Smooth muscle cell of the brain vasculature (primary cell): ENCODE measurements at regions not wholly inside any gene's neighbourhood (a gene's known extent, or its start where the extent isn't known, plus 50 kb on each side); places are given as distances from the start of the nearest gene placed in this dataset.

Experiments used
- DNase-seq: peaks from one replicate; pipeline ENCODE4 v3.0.0-alpha.2; 2012; ENCODE audit warnings: low read depth, low spot score

DNA sequence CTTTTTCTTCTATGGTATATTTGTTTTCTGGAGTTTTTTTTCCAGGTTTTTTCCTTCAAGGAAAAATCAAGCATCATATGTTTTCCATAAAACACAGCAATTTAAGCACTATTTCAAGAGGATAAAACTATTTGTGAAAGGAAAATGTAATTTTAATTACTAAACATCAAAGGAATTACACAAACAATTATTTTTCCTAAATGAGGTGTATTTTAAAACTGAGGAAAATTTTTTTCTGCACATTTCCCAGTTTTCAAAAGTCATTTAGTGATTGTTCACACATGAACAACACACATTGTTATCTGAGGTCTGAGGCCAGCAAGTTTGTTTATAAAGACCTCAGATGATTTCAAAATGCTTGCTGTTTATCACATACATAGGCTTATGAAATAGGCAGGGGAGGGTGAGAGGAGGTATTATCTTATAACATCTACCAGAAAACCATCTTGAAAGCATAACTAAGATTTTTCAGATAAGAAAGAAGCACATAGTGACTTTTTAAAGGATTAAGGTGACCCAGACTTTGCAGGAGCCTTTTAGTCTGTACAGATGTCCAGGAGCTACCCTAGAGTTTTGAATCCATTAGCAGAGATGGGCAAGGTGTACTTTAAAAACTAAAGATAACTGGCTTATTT lies 381.6 kb downstream of the GJA1 start:
- DNase-seq = no peak

DNA sequence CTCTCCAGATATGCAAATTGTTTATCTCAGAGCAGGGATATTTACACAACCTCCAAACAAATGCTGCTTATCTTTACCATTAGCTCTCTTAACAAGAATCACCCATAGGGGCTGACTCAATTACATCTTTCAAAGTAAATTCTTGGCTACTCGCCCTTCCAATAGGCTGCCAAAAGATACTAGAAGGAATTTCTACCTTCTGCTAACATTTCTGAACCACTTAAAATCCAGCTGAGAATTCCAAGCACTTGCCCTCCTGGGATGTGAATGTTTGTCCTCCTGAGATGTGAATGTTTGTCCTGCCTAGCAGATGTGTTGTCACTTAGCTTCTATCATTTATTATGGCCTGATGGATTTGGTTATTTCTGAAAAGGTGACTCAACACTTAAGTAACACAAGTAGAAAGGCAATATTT lies 388.0 kb downstream of the GJA1 start:
- peak; percentile 54 for DNase-seq

DNA sequence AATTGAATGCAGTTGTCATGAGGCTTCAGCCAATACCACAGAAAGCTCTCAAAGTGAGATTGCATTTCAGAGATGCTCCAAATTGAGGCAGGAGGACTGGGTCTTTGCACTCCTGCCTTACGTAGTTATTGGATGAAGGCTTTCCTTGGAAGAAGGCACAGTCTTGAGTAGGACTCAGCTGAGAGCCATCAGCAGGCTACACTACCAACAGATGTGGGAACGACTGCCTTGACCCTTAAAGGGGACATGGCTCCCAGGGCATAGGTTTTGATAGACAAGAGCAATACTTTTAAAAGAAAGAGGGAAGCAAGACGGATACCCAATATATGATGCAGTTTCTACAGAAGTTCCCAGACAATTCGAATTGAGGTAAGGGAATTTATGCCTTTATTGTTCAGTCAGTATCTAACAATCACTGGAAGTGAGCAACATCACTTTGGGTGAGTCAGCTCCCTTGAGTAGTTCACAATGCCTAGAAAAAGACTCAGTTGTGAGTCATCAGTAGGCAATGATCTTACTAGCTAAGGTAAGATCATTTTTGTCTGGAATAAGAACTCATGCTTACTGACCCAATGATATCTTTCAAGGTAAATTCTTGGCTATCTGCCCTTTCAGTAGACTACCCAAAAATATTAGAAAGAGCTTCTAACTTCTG lies 390.8 kb downstream of the GJA1 start:
- no peak for DNase-seq

DNA sequence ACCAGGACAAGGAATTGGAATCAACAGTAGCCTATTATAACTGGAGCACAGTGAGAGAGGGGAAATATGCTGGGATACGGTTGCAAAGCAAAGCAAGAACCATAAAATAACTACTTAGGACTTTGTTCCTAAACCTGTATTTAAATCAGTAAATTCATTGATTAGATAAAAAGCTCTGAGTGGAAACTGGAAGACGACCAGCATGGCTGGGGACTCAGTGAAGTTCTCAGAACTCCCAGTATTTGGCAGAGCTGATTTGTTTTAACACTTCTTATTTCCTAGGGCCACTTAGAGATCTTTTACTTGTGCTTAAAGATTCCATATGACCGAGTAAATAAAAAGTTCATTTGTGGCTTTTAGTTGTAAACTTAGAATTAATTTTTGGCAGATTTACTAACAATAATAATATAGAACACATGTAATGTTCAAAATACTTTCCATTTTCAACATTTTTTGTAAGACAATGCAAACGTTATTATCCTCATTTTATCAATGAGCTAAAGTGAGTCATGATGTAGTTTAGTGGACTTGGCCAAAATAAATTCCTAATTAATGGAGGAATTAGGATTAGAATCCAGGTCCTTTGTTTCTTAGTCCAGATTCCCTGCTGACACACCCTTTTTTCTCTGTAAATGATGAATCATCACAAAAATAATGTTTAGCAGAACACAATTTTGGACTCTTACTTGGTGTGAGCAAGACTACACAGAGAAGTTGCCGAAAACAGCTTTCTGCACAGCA lies 392.9 kb downstream of the GJA1 start:
- no peak for DNase-seq

DNA sequence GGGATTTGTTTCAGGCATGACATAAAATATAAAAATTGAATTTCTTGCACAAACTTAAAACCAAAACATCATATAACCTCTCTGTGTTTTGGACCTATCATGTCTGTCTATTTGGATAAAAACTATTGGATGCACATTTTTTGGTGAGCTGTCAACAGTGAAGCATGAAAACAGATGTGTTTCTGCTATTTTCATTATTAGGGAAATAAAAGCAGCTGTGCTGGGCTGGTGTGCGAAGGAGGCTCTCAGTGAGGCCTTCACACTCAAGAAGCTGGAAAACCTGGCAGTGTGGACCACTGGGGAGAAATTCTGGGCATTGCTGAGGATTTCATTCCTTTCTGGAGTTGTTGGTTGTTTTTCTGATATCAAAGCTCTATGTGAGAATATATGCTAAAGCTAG lies 395.3 kb downstream of the GJA1 start:
- DNase-seq = no peak

DNA sequence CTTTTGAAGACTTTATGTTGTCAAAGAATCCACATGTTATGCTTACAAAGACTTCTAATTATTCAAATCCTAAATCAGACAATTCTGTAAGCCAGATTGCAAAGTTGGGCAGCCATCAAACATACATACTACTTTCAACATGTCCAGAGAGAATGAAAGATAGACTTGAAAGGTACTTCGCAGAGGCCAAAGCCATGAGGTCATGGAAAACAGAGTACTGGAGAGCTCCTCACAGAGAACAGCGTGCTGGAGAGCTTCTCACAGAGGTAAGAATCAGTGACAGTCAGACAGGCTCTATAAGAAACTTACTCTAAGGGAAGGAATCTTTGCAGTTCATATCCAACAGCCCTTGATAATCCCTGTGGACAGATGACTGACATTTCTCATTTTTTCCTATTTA lies 400.2 kb downstream of the GJA1 start:
- no peak for DNase-seq

DNA sequence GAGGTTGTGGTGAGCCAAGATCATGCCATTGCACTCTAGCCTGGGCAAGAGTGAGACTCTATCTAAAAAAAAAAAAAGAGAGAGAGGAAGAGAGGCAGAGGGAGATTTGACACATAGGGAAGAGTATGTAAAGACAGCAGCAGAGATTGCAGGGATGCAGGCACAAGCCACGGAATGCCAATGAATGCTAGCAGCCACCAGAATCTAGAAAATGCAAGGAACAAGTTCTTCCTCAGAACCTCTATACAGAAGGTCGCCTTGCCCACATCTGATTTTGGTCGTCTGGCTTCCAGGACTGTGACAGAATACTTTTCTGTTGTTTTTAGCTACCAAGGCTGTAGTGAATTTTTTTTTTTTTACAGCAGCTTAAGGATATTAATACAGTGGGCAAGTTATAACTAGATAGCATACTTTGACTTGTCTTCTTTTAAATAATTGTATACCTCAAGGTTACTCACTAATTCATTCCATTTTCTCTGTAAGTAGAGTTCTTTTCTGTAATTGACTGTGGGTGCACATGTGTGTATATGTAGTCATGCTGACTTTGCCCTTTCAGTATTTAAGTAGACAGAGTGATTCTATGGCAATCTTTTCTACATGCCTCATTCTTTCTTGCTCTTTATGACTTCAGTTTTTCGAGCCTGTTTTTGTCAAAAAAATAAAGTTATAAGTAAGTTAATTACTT lies 402.2 kb downstream of the GJA1 start:
- no peak for DNase-seq

DNA sequence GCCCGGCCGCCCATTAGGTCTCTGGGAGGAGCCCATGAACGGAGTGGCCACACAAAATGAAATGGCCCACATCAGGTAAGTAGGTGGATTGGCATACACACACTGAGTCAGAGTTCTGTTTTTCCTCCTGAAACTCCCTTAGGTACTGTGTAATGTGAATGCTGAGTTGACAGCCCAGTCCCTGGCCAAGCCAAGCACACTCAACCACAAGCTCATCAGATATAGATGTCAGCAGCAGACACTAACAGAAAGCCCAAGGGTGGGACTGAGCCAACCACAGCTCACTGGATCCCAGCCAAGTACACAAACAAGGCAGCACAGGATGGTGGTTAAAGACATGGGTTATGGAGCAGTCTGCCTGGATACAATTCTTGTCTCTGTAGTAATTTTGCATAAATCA lies 403.4 kb downstream of the GJA1 start:
- no peak for DNase-seq

DNA sequence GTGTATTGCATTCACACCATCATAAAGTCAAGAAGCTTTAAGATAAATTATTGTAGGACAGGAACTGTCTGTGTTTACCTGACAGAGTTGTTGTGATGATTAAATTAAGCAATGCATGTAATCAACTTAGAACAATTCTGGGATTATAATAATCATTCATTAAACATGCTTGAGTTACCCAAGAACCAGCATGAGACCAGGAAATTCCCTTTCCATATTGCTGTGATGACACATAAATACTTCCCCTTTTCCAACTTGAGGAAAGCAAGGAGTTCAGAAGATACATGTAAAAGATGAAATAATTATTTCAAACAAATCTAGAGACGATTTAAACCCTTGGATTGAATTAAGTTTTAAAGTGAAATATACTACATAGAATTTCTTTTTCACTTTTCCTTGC lies 404.4 kb downstream of the GJA1 start:
- no peak for DNase-seq

DNA sequence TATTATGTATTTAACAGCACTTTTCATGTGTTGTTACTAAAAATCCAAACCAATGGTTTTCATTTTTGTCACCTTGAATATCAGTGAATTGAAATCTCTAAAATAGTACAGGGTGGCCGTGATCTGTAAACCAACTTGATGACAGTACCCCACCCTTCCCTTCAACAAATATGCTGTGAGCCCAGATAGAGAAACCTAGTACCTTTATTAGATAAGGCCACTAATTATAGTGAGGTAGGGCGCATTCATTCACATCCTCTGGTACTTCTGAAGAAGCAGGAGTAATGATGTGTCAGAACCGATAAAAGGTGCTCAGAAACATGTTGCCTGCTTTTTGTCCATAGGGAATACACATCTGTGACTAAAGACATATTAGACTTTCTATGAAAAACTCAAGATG lies 409.5 kb downstream of the GJA1 start:
- DNase-seq = no peak

DNA sequence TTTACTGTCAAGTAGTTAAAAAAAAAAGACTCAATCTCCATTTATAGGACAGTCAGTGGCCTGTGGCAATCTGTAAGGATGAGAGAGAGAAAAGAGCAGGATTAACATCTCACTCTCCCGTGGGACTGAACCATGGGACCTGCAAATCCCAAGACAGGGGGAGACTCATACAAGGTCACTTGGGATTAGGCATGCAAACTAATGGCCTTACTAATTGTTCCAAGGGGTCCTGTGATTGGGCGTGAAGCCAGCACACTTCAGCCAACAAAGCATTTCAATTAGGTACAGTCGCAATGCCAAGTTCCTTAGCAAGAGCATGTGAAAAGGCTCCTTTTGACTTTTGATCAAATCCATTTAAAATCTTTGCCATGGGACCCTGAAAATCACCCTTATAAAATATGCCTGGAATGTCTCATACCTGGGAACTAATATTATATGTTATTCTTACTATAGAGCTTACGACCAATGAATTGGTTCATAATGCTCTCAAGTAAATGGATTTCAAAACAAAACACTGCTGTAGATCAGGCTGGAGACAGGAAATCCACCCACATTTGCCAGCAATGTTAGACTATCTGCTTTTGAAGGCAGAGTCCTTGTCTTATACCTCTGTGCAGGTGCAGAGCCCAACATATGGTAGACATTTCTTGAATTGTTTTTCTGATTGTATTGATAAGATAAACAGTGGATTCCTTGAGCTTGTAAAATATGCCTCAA lies 412.5 kb downstream of the GJA1 start:
- DNase-seq = no peak

DNA sequence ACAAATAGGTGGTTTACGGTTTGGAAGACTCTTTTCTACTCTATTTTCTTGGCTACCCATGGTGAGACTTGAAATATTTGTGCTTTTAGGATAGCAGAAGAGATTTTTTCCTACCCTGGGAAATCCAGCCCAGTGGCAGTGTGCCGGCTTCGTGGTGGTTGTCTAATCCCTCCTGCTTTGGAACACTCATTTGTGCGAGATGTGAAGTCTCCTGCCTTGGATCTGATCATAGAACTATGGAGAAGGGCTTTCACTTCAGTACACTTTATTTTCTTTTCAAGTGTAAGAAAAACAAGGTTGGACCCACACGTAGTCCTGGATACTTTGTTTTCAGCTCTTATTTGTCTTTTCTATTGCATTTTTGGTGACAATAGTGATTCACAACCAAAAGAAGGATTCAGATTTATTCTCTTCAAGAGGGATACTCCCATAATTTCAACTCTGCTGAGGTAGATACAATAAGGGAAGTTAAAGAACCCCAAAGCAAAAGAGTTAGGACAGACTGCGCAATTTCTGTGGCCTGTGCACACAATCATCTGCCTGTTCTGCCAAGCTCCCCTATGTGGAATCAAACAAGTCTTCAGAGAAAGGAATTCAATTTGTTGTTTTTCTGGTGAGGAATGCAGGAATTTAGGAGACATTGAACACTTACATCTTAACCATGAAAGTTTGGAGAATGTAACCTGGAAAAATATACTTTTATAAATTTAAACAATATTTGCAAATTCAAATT lies 413.2 kb downstream of the GJA1 start:
- DNase-seq = no peak

DNA sequence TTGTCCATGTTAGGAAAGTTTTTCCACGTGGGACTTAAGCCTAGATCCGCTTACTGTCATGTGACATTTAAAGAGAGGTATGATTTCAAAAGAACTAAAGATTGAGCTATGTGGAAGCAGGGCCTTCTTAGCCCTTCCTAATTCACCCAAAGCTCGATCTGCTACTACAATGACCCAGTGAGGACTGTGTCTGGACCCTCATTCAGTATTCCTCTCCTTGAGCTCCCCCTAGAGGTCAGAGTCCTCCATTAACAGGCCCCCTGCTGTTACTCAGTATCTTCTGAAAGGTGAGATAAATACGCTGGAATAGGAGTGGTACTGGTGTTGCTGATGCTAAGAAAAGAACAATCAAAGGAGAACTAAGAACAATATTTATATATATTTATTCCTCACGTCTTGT lies 414.0 kb downstream of the GJA1 start:
- DNase-seq = no peak

DNA sequence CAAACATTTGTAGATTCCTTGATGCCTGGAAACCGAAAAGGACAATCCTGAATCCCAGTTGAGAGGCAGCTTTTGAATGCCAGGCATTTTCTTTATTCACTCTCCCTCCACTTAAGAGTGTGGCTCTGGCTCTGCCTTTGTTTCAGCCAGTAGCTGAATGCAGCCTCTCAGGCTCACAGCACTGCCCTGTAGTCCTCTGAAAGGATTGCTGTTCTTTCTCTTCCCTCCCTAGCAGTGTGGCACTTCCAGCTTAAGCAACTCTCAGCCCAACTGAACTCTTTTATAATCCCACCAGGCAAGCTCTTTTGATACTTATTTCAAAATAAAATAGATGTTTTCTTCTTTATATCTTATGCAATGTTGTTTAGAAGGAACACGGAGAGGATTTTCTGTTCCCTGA lies 415.6 kb downstream of the GJA1 start:
- DNase-seq = no peak

DNA sequence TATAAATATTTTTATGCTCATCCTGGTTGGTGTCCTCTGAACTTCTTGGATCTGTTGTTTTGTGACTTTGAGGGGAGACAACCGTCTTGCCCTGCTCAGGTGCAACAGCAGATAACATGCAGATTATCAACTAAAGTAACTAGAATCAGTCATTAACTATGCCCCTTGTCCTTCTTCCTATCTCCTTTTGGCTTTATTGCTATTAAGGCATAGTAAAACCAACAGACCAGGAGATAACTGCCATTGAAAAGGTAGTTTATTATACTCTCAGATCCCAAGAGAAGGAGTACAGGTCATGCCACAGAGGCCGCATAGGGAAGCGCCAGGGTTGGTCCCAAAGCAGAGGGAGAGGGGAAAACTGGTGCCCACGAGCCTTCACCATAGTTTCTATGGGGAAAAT lies 418.2 kb downstream of the GJA1 start:
- DNase-seq = no peak

DNA sequence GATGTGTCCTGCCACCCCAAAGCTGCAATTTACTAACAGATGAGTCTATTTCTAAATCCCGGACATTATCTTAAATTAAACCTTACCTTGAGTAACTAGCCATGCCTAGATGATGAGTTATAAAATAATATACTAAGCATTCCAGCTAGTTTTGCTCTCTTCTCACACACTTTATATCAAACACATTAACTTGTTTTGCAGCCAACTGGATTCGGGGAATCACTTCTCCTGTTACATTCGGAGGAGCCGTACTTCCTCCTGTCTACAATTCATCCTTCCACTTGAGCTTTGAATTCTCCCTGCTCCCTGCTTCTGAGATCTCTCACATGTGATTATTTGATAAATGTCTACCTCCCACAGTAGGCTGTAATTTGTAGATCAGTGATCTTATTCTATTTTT lies 420.1 kb downstream of the GJA1 start:
- no peak for DNase-seq

DNA sequence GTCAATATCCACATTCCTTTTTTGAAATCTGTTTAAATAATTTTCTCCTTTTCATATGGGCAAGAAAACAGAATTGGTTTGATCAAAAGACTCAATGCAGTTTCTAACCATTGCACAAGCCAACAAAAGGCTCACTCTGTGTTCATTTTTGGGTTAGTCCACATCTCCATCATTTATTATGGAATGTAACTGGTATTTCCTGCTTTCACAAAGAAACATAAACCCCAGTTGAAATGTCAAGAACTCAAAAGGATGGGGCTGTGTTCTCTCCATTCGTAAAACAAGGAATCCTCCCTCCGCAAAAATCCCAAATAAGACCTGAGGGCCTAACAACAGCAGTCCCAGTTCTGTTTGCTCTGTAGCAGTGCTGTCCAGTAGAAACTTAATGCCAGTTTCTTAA lies 420.9 kb downstream of the GJA1 start:
- DNase-seq = no peak

DNA sequence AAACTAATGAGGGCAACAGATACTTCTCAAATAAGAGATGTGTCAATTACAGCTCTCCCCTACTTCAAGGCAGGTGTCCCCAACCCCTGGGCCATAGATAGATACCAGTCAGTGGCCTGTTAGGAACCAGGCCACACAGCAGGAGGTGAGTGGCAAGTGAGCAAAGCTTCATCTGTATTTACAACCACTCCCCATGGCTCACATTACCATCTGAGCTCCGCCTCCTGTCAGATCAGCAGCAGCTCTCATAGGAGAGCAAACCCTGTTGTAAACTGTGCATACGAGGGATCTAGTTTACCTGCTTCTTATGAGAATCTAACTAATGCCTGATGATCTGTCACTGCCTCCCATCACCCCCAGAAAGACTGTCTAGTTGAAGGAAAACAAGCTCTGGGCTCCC lies 422.1 kb downstream of the GJA1 start:
- no peak for DNase-seq

DNA sequence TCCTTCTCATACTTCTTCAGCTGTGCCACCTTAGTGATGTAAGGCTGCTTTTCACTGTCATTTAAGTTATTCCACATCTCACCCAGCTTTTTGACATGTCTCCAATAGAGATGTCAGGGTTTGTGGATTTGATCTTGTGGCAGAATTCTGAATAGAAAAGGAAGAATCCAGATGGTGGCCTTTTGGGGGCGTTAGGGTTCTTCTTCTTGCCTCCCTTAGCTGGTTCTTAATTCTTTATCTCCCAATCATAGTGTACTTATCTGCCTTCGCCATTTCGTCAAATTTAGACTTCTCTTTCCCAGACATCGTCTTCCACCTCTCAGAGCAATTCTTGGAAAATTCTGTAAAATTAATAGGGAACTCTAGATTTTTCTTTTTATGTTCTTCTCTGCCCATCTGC lies 422.9 kb downstream of the GJA1 start:
- no peak for DNase-seq

DNA sequence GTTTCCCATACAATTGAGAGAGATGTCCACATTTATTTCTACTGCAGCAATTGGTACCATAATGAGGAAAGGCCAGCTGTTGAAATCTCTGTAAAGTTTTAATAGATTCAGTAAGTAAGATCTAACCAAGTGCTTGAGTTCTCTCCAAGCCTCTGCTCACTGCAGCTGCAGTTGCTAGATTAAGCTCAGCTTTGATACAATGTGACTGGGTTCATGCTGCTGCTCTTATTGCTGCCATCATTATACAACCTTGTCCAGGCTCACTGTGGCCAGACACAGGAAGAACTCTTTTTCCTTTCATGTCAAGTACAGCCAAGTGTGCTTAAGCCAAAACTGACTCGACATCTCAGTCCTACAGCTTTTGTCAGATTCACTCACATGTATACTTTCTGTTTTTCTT lies 423.5 kb downstream of the GJA1 start:
- DNase-seq = no peak

DNA sequence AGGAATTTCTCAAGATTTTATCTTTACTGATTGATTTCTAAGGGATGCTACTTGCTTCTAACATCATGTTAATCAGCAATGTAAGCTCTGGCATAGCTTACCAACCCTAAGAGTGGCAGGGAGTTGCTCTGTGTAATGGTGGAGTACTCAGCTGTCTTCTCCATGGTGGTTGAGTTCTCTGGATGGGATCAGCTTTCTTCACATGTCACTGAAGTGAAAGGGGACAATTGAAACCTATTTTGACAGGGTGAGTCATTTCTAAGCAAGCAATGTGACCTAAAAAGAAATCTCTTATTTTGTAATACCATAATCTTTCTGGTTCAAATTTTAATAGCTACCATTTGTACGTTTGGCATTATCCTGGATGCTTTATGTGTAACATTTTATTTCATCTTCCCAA lies 430.4 kb downstream of the GJA1 start:
- DNase-seq = no peak
